M059J (cell line): ENCODE measurements at regions not wholly inside any gene's neighbourhood (a gene's known extent, or its start where the extent isn't known, plus 50 kb on each side); places are given as distances from the start of the nearest gene placed in this dataset.
A peak's percentile ranks its signal among the peaks of the same experiment; 100 is the strongest.
"Not testable (repeated sequence)": the region's sequence is repeated elsewhere in the genome, so short reads cannot be mapped to it uniquely, and the experiment has no call there.

ENCODE experiments used
- DNase-seq: peaks from one replicate; pipeline ENCODE4 v3.0.0-alpha.2; 2012; ENCODE audit warnings: low read depth

- DNase-seq: not testable (repeated sequence)
Measured at GRCh38 chr3:48101301-48101650, 85.1 kb upstream of the MAP4 start.

GRCh38 chr3:48092270-48092669, 76.1 kb upstream of the MAP4 start:
- no peak for DNase-seq

DNA sequence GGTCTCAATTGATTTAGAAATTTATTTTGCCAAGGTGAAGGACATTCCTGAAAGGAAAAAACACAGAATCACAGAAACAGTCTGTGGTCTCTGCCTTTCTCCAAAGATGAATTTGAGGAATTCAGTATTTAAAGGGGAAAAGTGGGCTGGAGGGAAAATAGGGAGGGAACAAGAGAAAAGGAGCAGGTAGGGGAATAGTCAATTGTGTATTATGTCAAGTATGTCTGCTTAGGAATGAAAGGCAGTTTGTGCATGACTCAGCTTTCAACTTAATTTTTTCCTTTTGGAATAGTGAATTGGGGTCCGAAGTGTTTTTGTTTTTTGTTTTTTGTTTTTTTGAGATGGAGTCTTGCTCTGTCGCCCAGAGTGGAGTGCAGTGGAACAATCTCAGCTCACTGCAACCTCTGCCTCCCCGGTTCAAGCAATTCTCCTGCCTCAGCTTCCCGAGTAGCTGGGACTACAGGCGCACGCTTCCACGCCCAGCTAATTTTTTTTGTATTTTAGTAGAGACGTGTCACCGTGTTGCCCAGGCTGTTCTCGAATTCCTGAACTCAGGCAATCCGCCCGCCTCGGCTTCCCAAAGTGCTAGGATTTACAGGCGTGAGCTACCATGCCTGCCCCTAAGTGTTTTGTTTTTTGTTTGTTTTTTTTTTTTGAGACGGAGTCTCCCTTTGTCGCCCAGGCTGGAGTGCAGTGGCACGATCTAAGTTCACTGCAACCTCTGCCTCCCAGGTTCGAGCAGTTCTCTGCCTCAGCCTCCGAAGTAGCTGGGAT, 74.1 kb upstream of the MAP4 start:
- no peak for DNase-seq

- peak; percentile 93 for DNase-seq
Measured at GRCh38 chr3:48088749-48089466, 72.7 kb upstream of the MAP4 start.

- peak; percentile 40 for DNase-seq
Measured at GRCh38 chr3:48088056-48088748, 72.0 kb upstream of the MAP4 start.

DNA sequence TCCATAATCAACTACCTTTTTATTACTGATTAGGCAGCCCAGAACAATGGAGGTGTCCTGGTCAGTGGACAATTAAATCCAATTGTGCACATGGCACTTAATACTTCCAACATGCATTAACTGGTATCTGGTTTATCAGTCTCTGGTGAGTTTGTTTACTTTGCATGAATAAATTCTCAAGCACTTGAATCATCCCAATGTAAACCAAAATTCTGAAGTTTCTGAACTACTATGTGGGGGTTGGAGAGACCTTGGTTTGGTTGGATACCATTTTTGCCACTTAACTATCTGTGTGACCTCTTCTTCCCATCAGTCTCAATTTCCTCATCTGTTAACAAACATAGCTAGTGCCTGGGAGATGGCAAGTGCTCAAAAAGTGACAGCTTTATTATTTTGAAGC, 70.5 kb upstream of the MAP4 start:
- peak; percentile 80 for DNase-seq

DNA sequence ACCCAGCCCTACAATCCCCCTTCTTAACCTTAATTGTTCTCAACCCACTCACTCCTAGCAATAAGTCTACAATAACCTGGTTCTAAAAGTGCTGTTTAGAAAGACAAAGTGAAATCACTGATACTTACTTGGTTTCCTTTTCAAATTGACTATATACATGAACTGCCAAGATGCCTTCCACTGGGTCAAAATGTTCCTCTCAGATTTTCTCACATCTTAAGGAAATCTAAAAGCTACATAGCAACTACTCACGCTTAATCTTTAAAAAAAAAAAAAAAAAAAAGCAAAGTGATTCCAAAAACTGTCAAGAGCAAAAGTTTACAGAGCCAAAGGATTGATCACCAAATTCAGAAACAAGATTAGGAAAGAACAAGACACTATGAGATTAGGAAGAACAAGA, 68.7 kb upstream of the MAP4 start:
- no peak for DNase-seq

DNA sequence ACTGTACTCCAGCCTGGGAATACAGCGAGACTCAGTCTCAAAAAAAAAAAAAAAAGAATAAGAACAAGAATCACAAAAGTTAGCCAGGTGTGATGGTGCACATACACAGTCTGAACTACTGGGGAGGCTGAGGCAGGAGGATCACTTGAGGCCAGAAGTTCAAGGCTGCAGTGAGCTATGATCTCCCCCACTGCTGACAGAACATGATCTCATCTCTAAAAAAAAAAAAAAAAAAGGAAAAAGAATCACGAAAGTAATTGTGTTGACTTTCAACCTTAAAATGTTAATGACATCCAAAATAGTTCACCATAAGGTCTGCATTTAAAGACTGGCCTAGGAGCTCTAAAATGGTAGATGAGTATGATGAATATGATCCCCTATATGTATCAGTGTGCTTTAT, 68.0 kb upstream of the MAP4 start:
- no peak for DNase-seq

- no peak for DNase-seq
Measured at GRCh38 chr3:48082580-48083184, 66.5 kb upstream of the MAP4 start.

GRCh38 chr3:48077815-48078214, 61.6 kb upstream of the MAP4 start:
- peak; percentile 62 for DNase-seq

- DNase-seq: no peak
Measured at GRCh38 chr3:48070030-48070429, 53.8 kb upstream of the MAP4 start.

DNA sequence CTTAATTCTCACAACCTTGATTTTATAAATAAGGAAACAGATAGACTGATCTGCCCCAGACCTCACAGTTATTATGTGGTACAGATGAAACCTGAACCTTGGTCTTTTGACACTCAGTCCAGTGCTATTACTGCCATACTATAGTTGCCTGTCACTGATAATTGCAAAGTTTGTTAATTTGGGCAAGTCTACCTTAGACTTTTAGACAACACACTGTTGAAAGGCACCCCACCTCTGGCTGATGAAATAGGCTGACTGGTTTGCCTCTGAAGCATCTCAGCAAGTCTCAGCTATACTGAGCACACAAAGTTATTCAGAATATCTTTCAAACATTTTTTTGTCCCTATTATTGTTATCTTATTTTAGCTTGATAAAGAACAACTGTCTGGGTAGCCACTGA, 53.1 kb upstream of the MAP4 start:
- no peak for DNase-seq

GRCh38 chr3:48068886-48069285, 52.7 kb upstream of the MAP4 start:
- peak; percentile 9 for DNase-seq

GRCh38 chr3:48068320-48068719, 52.1 kb upstream of the MAP4 start:
- not testable (repeated sequence) for DNase-seq

DNA sequence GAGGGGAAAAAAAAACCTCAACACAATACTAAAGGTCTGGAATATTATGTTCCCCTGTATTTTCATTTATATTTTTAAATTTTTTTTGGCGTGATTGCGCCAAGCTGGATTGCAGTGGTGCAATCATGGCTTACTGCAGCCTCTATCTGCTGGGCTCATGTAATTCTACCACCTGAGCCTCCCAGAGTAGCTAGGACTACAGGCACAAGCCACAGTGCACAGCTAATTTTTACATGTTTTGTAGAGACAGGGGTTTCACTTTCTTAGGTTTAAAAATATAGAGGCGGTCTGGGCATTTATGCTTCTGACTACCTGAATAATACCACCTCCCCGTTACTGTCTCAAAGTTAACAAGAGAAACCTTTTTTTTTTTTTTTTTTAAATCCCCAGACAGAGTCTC, 51.1 kb upstream of the MAP4 start:
- DNase-seq: no peak
